Naive B cell (primary cell): ENCODE measurements at regions not wholly inside any gene's neighbourhood (a gene's known extent, or its start where the extent isn't known, plus 50 kb on each side); places are given as distances from the start of the nearest gene placed in this dataset.

Experiments
- ATAC-seq, 2 donors: fragments of 150-1000 bp; cut with Tn5 transposase; 2 replicates each; pipeline ENCODE4 v1.10.0; 2021; ENCODE audit warnings: low read depth in 2 of 2, mild to moderate bottlenecking in 2 of 2, moderate library complexity in 2 of 2
- DNase-seq: peaks from one replicate; pipeline ENCODE4 v3.0.0; 2022
- H3K27ac Mint-ChIP-seq, 6 donors: one replicate each; pipeline ENCODE4 v1.8.0; 2020 to 2022; ENCODE audit warnings: mild to moderate bottlenecking in 6 of 6, mixed read lengths in 6 of 6, moderate library complexity in 5 of 6, inconsistent platforms in 2 of 6
- H3K27me3 Mint-ChIP-seq, 3 donors: one replicate each; pipeline ENCODE4 v1.8.0; 2021 to 2022; ENCODE audit warnings: mixed read lengths in 3 of 3, mild to moderate bottlenecking in 1 of 3
- H3K36me3 Mint-ChIP-seq, 2 donors: one replicate each; pipeline ENCODE4 v1.8.0; 2020 to 2022; ENCODE audit warnings: mixed read lengths in 2 of 2, inconsistent platforms in 1 of 2, mild to moderate bottlenecking in 1 of 2
- H3K4me1 Mint-ChIP-seq, 3 donors: one replicate each; pipeline ENCODE4 v1.8.0; 2020 to 2022; ENCODE audit warnings: mixed read lengths in 3 of 3, inconsistent platforms in 1 of 3, mild to moderate bottlenecking in 1 of 3, moderate library complexity in 1 of 3
- H3K4me3 Mint-ChIP-seq, 8 donors: one replicate each; pipeline ENCODE4 v1.8.0; 2020 to 2022; ENCODE audit warnings: mild to moderate bottlenecking in 8 of 8, mixed read lengths in 8 of 8, moderate library complexity in 8 of 8, inconsistent platforms in 2 of 8
- H3K9me3 Mint-ChIP-seq, 7 donors: one replicate each; pipeline ENCODE4 v1.8.0; 2020 to 2022; ENCODE audit warnings: mixed read lengths in 7 of 7, mild to moderate bottlenecking in 5 of 7, inconsistent platforms in 2 of 7, moderate library complexity in 1 of 7

DNA sequence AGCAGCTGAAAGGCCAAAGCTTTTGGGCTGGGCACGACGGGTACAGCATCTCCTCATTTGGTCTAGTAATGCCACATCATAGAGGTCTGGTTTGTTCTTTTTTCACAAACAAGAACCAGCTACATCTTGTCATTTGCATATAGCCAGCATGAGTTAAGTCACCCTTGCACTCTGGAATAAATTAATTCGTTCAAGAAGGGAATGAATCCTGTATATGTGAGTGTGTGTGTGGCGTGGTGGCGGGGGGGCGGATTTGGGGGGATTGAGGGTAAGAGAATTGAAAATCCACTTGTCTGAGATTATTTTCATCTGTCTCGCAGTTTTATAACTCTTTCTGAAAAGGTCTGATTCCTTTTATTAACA lies 380.0 kb upstream of the CAMK1G start:
- Mint-ChIP-seq H3K36me3 (no peaks in the 10 kb centered on the region), H3K4me1 (peaks cover 0 to 9% (median 0%) of the 10 kb centered on the region in 3 donors), H3K9me3 (peaks cover 0 to 6% (median 4%) of the 10 kb centered on the region in 7 donors), H3K4me3 (no peak overlapping the region), H3K27me3 (peaks cover 35 to 41% (median 37%) of the 10 kb centered on the region in 3 donors), H3K27ac (no peak overlapping the region)
- ATAC-seq (no peak), DNase-seq (no peak)

GRCh38 chr1:209205039-209205438 lies 378.5 kb upstream of the CAMK1G start:
- Mint-ChIP-seq H3K9me3 (peaks cover 0 to 4% (median 0%) of the 10 kb centered on the region in 7 donors), H3K27me3 (peaks cover 29 to 43% (median 42%) of the 10 kb centered on the region in 3 donors), H3K27ac (no peak overlapping the region), H3K4me1 (peaks cover 0 to 9% (median 0%) of the 10 kb centered on the region in 3 donors), H3K36me3 (no peaks in the 10 kb centered on the region), H3K4me3 (no peak overlapping the region)
- no peak for ATAC-seq
- no peak for DNase-seq

- Mint-ChIP-seq H3K36me3 (no peaks in the 10 kb centered on the region), H3K9me3 (no peaks in the 10 kb centered on the region), H3K4me3 (no peak overlapping the region), H3K27ac (no peak overlapping the region), H3K27me3 (peaks cover 39 to 43% (median 42%) of the 10 kb centered on the region in 3 donors), H3K4me1 (peaks cover 0 to 9% (median 0%) of the 10 kb centered on the region in 3 donors)
- DNase-seq (no peak), ATAC-seq (no peak)
Measured at GRCh38 chr1:209207126-209207700, 376.3 kb upstream of the CAMK1G start.

DNA sequence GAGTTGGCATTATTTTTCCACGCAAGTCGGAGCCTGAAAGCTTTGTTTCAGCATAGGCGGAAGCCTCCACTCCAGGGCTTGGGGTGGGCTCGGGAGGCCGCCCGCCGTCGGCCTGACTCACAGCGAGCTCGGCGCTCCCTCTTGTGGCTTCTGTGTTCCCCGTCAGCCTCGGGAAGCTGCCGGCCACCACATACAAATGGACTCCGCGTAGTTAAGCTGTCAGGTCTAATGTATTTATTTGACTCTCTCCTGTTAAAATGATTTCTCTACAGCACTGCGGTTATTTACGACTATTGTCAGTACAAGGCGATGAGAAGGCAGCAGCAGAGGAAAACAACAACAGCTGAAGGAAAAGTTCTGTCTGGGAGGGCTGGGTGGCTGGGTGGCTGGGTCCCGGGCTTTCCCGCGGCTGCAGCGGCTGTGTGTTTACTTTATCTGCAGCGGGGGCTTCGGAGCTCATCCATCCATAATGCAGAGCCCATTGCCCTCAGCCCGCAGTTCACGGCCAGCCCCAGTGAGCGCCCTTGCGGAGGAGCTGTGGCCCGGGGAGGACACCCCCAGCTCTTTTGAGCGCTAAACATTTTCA lies 375.7 kb upstream of the CAMK1G start:
- no peak for ATAC-seq
- peak overlapping the region in 1 of 8 donors; percentile 13 for H3K4me3 Mint-ChIP-seq
- H3K9me3 Mint-ChIP-seq, result no peaks in the 10 kb centered on the region
- H3K27me3 Mint-ChIP-seq, result peaks cover 44 to 48% (median 47%) of the 10 kb centered on the region in 3 donors
- DNase-seq, result no peak
- H3K4me1 Mint-ChIP-seq, result peaks cover 0 to 9% (median 0%) of the 10 kb centered on the region in 3 donors
- no peaks in the 10 kb centered on the region for H3K36me3 Mint-ChIP-seq
- no peak overlapping the region for H3K27ac Mint-ChIP-seq

GRCh38 chr1:209208648-209209047 lies 374.9 kb upstream of the CAMK1G start:
- Mint-ChIP-seq H3K4me1 (peaks cover 0 to 9% (median 0%) of the 10 kb centered on the region in 3 donors), H3K4me3 (no peak overlapping the region), H3K27ac (no peak overlapping the region), H3K9me3 (no peaks in the 10 kb centered on the region), H3K27me3 (peaks cover 40 to 49% (median 48%) of the 10 kb centered on the region in 3 donors), H3K36me3 (no peaks in the 10 kb centered on the region)
- DNase-seq, result no peak
- no peak for ATAC-seq

DNA sequence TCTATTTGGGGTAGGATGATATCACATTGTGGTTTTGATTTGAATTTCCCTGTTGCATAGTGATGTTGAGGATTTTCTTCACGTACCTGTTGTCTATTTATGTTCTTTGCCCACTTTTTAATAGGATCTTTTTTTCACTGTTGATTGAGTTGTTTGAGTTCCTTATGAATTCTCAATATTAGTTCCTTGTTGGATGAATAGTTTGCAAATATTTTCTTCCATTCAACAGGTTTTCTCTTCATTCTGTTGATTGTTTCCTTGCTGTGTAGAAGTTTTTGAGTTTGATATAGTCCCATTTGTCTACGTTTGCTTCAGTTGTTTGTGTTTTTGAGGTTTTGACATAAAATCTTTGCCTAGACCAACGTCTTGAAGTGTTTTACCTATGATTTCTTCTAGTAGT lies 369.5 kb upstream of the CAMK1G start:
- Mint-ChIP-seq H3K36me3 (peaks cover 0 to 6% of the 10 kb centered on the region in 2 donors), H3K9me3 (peaks cover 7 to 16% (median 9%) of the 10 kb centered on the region in 7 donors), H3K4me1 (no peaks in the 10 kb centered on the region), H3K4me3 (no peak overlapping the region), H3K27me3 (peaks cover 22 to 30% (median 23%) of the 10 kb centered on the region in 3 donors), H3K27ac (no peak overlapping the region)
- DNase-seq (no peak), ATAC-seq (no peak)

DNA sequence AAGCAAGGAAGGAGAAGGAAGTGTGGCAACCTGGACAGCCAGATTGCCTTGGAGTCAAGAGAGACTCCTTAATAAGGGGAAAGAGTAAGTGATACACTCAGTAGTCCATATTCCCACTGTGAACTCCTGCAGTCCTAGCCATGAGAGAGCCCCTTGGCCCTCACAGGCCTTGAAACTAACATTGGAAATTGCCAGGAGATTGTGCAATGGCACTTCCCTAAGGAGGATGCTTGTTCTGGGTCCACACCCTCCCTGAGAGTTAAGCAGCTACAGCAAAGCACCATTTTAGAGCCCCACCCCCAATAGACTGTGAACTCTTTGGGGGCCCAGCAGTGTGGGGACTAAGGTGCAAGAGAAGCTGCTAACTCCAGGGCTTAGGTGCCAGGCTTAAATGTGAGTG lies 367.7 kb upstream of the CAMK1G start:
- Mint-ChIP-seq H3K4me3 (no peak overlapping the region), H3K4me1 (no peaks in the 10 kb centered on the region), H3K27me3 (peaks cover 11 to 20% (median 19%) of the 10 kb centered on the region in 3 donors), H3K27ac (no peak overlapping the region), H3K9me3 (peaks cover 7 to 16% (median 11%) of the 10 kb centered on the region in 7 donors), H3K36me3 (peaks cover 0 to 6% of the 10 kb centered on the region in 2 donors)
- ATAC-seq (no peak), DNase-seq (no peak)

GRCh38 chr1:209218113-209218512 lies 365.4 kb upstream of the CAMK1G start:
- H3K27me3 Mint-ChIP-seq, result peaks cover under 1 to 19% (median 4%) of the 10 kb centered on the region in 3 donors
- no peak for ATAC-seq
- no peak for DNase-seq
- no peak overlapping the region for H3K27ac Mint-ChIP-seq
- H3K4me3 Mint-ChIP-seq, result no peak overlapping the region
- peaks cover 0 to 6% of the 10 kb centered on the region in 2 donors for H3K36me3 Mint-ChIP-seq
- H3K4me1 Mint-ChIP-seq, result no peaks in the 10 kb centered on the region
- peaks cover 7 to 16% (median 11%) of the 10 kb centered on the region in 7 donors for H3K9me3 Mint-ChIP-seq

GRCh38 chr1:209218981-209219380 lies 364.5 kb upstream of the CAMK1G start:
- Mint-ChIP-seq H3K9me3 (peaks cover 7 to 18% (median 11%) of the 10 kb centered on the region in 7 donors), H3K4me3 (no peak overlapping the region), H3K27ac (no peak overlapping the region), H3K4me1 (peaks cover 0 to 6% (median 2%) of the 10 kb centered on the region in 3 donors), H3K36me3 (peaks cover 0 to 6% of the 10 kb centered on the region in 2 donors), H3K27me3 (peaks cover 0 to 19% (median 4%) of the 10 kb centered on the region in 3 donors)
- ATAC-seq (no peak), DNase-seq (no peak)

DNA sequence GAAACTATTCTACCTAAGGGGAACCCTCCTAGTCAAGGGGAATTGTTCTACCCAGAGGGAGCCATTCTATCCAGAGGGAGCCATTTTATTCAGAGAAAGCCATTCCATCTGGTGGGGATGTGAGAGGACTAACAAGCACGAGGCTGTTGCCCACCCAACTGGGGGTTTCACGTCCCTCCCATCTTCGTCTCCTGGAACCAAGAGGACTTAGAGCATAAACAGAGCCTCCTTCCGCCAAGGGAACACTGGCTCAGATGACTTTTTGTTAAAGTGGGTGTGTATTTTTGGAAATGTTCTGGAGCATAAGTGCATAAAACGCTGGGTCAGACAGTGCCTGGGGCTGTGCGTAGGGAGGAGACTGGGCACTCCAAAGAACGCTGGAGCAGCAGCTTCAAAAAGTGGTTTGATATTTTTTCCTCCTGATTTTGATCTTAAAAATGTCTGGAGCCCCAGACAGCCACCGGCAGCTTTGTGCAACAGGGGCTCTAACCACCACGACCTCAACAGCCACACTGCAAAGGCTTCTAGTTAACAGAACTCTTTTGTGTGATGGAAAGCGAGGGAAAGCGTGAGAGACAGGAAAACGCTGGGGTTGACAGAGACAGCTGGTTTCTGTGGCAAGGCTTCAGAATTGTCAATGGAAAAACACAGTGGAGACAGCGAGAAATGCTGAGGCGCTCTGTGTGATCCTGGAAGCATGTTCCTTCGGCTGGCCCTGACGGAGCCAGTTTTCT lies 363.6 kb upstream of the CAMK1G start:
- ATAC-seq, result no peak
- Mint-ChIP-seq H3K27me3 (peaks cover 0 to 22% (median 7%) of the 10 kb centered on the region in 3 donors), H3K4me3 (no peak overlapping the region), H3K27ac (no peak overlapping the region), H3K36me3 (peaks cover 0 to 6% of the 10 kb centered on the region in 2 donors), H3K9me3 (peaks cover 7 to 16% (median 13%) of the 10 kb centered on the region in 7 donors), H3K4me1 (peaks cover 0 to 6% (median 2%) of the 10 kb centered on the region in 3 donors)
- DNase-seq, result no peak

DNA sequence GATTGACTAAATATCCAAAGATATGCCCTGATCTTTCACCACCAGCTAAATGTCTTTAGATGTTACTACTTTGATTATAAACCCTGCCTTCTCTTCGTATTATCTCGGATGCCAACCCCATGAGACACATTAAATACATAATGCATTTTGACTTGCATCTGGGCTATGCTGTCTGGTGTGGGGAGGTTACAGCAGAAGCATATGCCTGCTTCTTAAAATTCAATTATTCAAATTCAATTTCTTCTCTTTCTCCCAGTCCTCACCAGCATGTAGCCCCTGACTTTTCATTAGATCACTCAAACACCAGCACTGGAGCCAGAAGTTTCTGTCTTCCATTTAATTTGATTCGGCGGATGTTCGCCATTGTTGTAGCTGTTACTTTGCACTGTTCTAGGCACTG lies 360.7 kb upstream of the CAMK1G start:
- Mint-ChIP-seq H3K36me3 (no peaks in the 10 kb centered on the region), H3K4me1 (peaks cover 0 to 6% (median 2%) of the 10 kb centered on the region in 3 donors), H3K27ac (no peak overlapping the region), H3K9me3 (peaks cover 0 to 8% (median 3%) of the 10 kb centered on the region in 7 donors), H3K27me3 (peaks cover under 1 to 11% (median 4%) of the 10 kb centered on the region in 3 donors), H3K4me3 (no peak overlapping the region)
- no peak for DNase-seq
- ATAC-seq, result no peak

- Mint-ChIP-seq H3K4me1 (peaks cover 0 to 6% (median 2%) of the 10 kb centered on the region in 3 donors), H3K27me3 (peaks cover 8 to 18% (median 11%) of the 10 kb centered on the region in 3 donors), H3K27ac (no peak overlapping the region), H3K4me3 (no peak overlapping the region), H3K36me3 (no peaks in the 10 kb centered on the region), H3K9me3 (peaks cover 0 to 11% (median 4%) of the 10 kb centered on the region in 7 donors)
- DNase-seq (no peak), ATAC-seq (no peak)
Measured at GRCh38 chr1:209223791-209224190, 359.7 kb upstream of the CAMK1G start.

DNA sequence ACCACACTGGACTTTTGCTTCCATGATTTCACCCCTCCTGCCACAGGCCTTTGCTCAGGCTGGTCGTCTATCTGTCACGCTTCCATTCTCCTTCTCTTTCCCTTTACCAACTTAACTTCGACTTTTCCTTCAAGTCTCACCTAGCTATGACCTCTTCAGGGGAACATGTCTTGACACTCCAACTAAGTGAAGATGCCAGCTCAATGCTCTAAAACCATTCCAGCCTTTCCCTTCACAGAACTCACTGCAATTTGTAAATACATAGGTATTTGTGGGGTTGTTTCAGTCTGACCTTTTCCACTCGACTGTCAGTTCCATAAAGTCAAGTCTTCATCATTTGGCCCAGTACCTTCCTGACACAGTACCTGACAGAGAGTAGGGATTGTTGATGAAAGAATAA lies 358.6 kb upstream of the CAMK1G start:
- no peaks in the 10 kb centered on the region for H3K36me3 Mint-ChIP-seq
- ATAC-seq (no peak), DNase-seq (no peak)
- H3K27ac Mint-ChIP-seq, result no peak overlapping the region
- H3K4me1 Mint-ChIP-seq, result peaks cover 0 to 6% (median 2%) of the 10 kb centered on the region in 3 donors
- H3K9me3 Mint-ChIP-seq, result peaks cover 0 to 18% (median 4%) of the 10 kb centered on the region in 7 donors
- peaks cover 12 to 26% (median 21%) of the 10 kb centered on the region in 3 donors for H3K27me3 Mint-ChIP-seq
- no peak overlapping the region for H3K4me3 Mint-ChIP-seq
